MM.1S (cell line): ENCODE measurements at regions not wholly inside any gene's neighbourhood (a gene's known extent, or its start where the extent isn't known, plus 50 kb on each side); places are given as distances from the start of the nearest gene placed in this dataset.

Experiments used
- DNase-seq: peaks from one replicate; pipeline ENCODE4 v3.0.0-alpha.2; 2015
- H2AFZ ChIP-seq: fragments of 300-600 bp; sonication (generic); 2 replicates; pipeline ENCODE4 v1.6.0; 2016; ENCODE audit warnings: antibody characterized with exemption, low read length
- H3F3A ChIP-seq: fragments of 300-600 bp; sonication (generic); 2 replicates; pipeline ENCODE4 v1.6.1; 2016; ENCODE audit warnings: mild to moderate bottlenecking, antibody characterized with exemption, low read length, moderate library complexity, mixed read lengths; ENCODE audit not compliant: insufficient read depth
- H3K27ac ChIP-seq: fragments of 300-600 bp; sonication (generic); 2 replicates; pipeline ENCODE4 v1.5.1; 2016; ENCODE audit warnings: mild to moderate bottlenecking, low read length
- H3K27me3 ChIP-seq: fragments of 300-600 bp; sonication (generic); replicated peaks from 2 replicates; pipeline ENCODE4 v1.6.0; 2016; ENCODE audit warnings: low read length; ENCODE audit not compliant: insufficient read depth
- H3K36me3 ChIP-seq: fragments of 300-600 bp; sonication (generic); replicated peaks from 2 replicates; pipeline ENCODE4 v1.6.1; 2016; ENCODE audit warnings: mild to moderate bottlenecking, low read length, mixed read lengths; ENCODE audit not compliant: insufficient read depth
- H3K4me1 ChIP-seq: fragments of 300-600 bp; sonication (generic); 2 replicates; pipeline ENCODE4 v1.6.1; 2016; ENCODE audit warnings: low read length, mixed read lengths
- H3K4me2 ChIP-seq: fragments of 300-600 bp; sonication (generic); 2 replicates; pipeline ENCODE4 v1.6.0; 2016; ENCODE audit warnings: low read depth, low read length
- H3K4me3 ChIP-seq: fragments of 300-600 bp; sonication (generic); 2 replicates; pipeline ENCODE4 v1.5.1; 2016; ENCODE audit warnings: low read length, mixed read lengths
- H3K79me2 ChIP-seq: fragments of 300-600 bp; sonication (generic); 2 replicates; pipeline ENCODE4 v1.6.1; 2016; ENCODE audit warnings: mixed run types, low read length, mixed read lengths
- H3K9ac ChIP-seq: fragments of 300-600 bp; sonication (generic); 2 replicates; pipeline ENCODE4 v1.6.1; 2016; ENCODE audit warnings: low read length, mixed read lengths
- H3K9me2 ChIP-seq: fragments of 300-600 bp; sonication (generic); replicated peaks from 2 replicates; pipeline ENCODE4 v1.6.1; 2016; ENCODE audit warnings: mild to moderate bottlenecking, low read length, mixed read lengths; ENCODE audit not compliant: insufficient read depth
- H3K9me3 ChIP-seq: fragments of 300-600 bp; sonication (generic); replicated peaks from 2 replicates; pipeline ENCODE4 v1.6.1; 2016; ENCODE audit warnings: mild to moderate bottlenecking, low read length, mixed read lengths; ENCODE audit not compliant: insufficient read depth
- H4K20me1 ChIP-seq: fragments of 300-600 bp; sonication (generic); 2 replicates; pipeline ENCODE4 v1.6.1; 2016; ENCODE audit warnings: mild to moderate bottlenecking, low read length, moderate library complexity, mixed read lengths; ENCODE audit not compliant: insufficient read depth
- EZH2 ChIP-seq: fragments of 300-600 bp; sonication (generic); optimal IDR thresholded peaks from 2 replicates; pipeline ENCODE3; 2017; ENCODE audit warnings: low read depth, mild to moderate bottlenecking, antibody characterized with exemption, low read length, mixed read lengths
- EZH2phosphoT487 ChIP-seq: fragments of 300-600 bp; sonication (generic); IDR thresholded peaks from 2 replicates; pipeline ENCODE4 v1.6.1; 2018; ENCODE audit warnings: antibody characterized with exemption, low read length
- TF ChIP-seq, protein P1 (sequence below): fragments of 300-600 bp; sonication (generic); IDR thresholded peaks from 2 replicates; pipeline ENCODE4 v1.5.1; 2016; ENCODE audit warnings: antibody characterized with exemption, low read length, mixed read lengths

DNA sequence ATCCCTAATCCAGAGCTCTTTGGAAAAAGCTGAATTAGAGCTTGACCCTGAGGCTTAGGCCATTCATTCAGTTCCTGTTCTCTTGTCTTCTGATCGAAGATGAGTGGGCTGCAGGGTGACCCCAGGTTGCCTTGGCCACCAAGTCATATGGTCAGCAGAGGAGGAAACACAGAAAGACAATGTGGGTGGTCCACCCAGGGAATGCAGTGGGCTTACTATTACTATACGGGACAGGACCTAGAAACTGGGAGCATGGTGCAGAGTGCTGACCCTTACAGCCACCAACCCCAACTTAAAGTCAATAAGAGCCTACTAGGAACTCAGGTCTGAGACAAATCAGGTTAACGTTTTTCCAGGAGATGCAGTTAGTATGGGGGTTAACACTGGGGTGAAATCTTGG lies 200.5 kb downstream of the HERPUD2 start:
- TF ChIP-seq EZH2phosphoT487 (no peak), EZH2 (no peak)
- TF ChIP-seq, protein P1, sequence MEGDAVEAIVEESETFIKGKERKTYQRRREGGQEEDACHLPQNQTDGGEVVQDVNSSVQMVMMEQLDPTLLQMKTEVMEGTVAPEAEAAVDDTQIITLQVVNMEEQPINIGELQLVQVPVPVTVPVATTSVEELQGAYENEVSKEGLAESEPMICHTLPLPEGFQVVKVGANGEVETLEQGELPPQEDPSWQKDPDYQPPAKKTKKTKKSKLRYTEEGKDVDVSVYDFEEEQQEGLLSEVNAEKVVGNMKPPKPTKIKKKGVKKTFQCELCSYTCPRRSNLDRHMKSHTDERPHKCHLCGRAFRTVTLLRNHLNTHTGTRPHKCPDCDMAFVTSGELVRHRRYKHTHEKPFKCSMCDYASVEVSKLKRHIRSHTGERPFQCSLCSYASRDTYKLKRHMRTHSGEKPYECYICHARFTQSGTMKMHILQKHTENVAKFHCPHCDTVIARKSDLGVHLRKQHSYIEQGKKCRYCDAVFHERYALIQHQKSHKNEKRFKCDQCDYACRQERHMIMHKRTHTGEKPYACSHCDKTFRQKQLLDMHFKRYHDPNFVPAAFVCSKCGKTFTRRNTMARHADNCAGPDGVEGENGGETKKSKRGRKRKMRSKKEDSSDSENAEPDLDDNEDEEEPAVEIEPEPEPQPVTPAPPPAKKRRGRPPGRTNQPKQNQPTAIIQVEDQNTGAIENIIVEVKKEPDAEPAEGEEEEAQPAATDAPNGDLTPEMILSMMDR, result no peak

DNA sequence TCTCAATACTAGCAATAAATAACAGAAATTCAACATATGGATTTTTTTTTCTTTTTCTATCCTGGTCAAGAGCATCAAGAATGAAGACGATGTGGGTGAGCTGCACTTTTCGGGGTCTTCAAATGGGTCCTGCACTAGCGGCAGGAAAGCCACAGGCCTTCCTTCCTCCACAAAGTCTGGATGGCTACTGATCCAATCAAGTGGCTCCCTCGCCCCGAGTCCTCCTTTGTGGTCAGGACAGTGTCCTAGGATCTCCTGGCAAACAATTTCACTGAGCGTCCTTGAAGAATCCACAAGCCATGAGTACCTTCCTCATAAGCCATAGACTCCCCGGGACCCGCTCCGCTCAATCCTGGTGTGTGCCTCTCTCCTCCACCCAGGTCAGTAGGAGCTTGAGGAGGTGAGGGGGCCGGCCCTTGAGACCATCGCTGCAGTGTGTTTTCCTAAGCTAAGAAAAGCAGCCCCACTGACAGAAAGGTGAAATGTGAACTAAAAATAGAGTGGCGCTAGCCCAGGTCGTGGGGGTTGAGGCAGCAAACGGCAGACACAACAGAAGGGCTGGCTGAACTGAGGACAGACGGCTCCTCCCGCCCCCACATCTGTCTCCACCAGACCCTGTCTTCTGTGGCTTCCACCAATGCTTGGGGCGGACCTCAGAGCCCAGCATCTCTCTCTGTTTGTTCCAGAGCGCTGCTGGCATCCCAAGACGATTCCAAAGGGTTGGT lies 202.3 kb downstream of the HERPUD2 start:
- H3K9ac ChIP-seq, result no peak overlapping the region
- H3K9me2 ChIP-seq, result no peaks in the 10 kb centered on the region
- no peaks in the 10 kb centered on the region for H3K36me3 ChIP-seq
- no peak for DNase-seq
- no peak overlapping the region for H3K4me2 ChIP-seq
- no peak overlapping the region for H2AFZ ChIP-seq
- no peaks in the 10 kb centered on the region for H3K27me3 ChIP-seq
- H3K9me3 ChIP-seq, result no peaks in the 10 kb centered on the region
- H3F3A ChIP-seq, result no peaks in the 10 kb centered on the region
- H3K27ac ChIP-seq, result no peak overlapping the region
- no peaks in the 10 kb centered on the region for H3K4me1 ChIP-seq
- H4K20me1 ChIP-seq, result no peaks in the 10 kb centered on the region
- no peak for TF ChIP-seq EZH2phosphoT487
- TF ChIP-seq EZH2, result no peak
- TF ChIP-seq, protein P1, result no peak
- H3K79me2 ChIP-seq, result no peaks in the 10 kb centered on the region
- H3K4me3 ChIP-seq, result no peak overlapping the region

More for the DNA sequence above, 200.5 kb downstream of the HERPUD2 start:
- Histone ChIP-seq H3K9me2 (no peaks in the 10 kb centered on the region), H4K20me1 (no peaks in the 10 kb centered on the region), H3K9me3 (no peaks in the 10 kb centered on the region), H3K4me3 (no peak overlapping the region), H3K27ac (no peak overlapping the region), H3K36me3 (no peaks in the 10 kb centered on the region), H3K79me2 (no peaks in the 10 kb centered on the region), H3K4me2 (no peak overlapping the region), H3K27me3 (no peaks in the 10 kb centered on the region), H3K4me1 (no peaks in the 10 kb centered on the region), H3K9ac (no peak overlapping the region), H2AFZ (no peak overlapping the region), H3F3A (no peaks in the 10 kb centered on the region)
- DNase-seq, result no peak

DNA sequence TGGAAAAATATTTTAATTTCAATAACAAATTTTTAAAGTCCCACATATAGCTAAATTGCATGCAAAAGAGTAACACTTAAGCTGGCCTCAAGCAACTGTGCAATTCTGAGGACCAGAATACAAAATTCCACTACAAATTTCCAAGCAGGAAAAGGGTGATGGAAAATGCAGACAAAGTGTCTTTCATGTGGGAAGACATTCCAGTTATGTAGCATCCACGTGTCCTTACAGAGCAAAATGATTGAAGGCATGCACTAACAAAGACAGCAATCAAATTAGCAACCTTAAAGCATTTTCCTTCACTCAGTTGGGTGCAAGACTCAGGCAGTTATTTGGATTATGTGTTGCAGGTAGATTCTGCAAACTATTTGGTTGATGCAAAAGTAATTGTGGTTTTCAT lies 203.7 kb downstream of the HERPUD2 start:
- no peak for DNase-seq
- Histone ChIP-seq H3K4me2 (no peak overlapping the region), H3K36me3 (no peaks in the 10 kb centered on the region)

More for the DNA sequence above, 203.7 kb downstream of the HERPUD2 start:
- Histone ChIP-seq H3K9ac (no peak overlapping the region), H3K9me2 (no peaks in the 10 kb centered on the region), H3K4me3 (no peak overlapping the region), H4K20me1 (no peaks in the 10 kb centered on the region), H3F3A (no peaks in the 10 kb centered on the region), H3K4me1 (no peaks in the 10 kb centered on the region), H3K79me2 (no peaks in the 10 kb centered on the region), H3K9me3 (no peaks in the 10 kb centered on the region), H2AFZ (no peak overlapping the region), H3K27me3 (no peaks in the 10 kb centered on the region), H3K27ac (no peak overlapping the region)
- TF ChIP-seq EZH2, result no peak
- no peak for TF ChIP-seq EZH2phosphoT487
- TF ChIP-seq, protein P1, result no peak
